ENCODE measurements at regions not wholly inside any gene's neighbourhood (a gene's known extent, or its start where the extent isn't known, plus 50 kb on each side); places are given as distances from the start of the nearest gene placed in this dataset.

DNA sequence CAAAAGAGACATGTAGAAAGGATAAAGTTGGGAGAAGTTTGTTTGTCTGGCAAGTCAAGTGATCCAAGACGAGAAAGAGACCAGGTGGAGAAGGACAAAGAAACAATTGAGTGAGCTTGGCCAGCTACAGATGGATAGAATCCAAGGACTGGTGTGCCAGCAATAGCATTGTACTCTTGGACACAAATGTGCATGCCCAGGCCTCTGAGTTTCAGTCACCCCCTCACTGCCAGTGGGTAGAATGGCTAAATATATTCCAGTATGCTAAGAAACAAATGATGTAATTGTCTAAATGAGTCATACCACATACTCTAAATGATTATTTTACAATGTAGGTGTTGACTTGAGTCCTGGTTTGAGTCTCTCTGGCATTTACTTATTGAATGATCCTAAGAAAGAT lies 881.3 kb downstream of the LRRTM4 start (continued):
- TF ChIP-seq OSR1 (CRISPR knock-in tag; IDR thresholded peaks at IDR 0.05) (no peak), CSDC2 (CRISPR knock-in tag; IDR thresholded peaks at IDR 0.05) (no peak), ZNF565 (CRISPR knock-in tag; conservative IDR thresholded peaks at IDR 0.05; ENCODE audit: low read depth) (no peak), ESRRG (CRISPR knock-in tag; IDR thresholded peaks at IDR 0.05) (no peak), ARNTL (CRISPR knock-in tag; IDR thresholded peaks at IDR 0.05; ENCODE audit: borderline replicate concordance, low read depth) (no peak)
- TF ChIP-seq, protein P1, sequence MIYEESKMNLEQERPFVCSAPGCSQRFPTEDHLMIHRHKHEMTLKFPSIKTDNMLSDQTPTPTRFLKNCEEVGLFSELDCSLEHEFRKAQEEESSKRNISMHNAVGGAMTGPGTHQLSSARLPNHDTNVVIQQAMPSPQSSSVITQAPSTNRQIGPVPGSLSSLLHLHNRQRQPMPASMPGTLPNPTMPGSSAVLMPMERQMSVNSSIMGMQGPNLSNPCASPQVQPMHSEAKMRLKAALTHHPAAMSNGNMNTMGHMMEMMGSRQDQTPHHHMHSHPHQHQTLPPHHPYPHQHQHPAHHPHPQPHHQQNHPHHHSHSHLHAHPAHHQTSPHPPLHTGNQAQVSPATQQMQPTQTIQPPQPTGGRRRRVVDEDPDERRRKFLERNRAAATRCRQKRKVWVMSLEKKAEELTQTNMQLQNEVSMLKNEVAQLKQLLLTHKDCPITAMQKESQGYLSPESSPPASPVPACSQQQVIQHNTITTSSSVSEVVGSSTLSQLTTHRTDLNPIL (CRISPR knock-in tag; IDR thresholded peaks at IDR 0.05; ENCODE audit: low read depth): no peak
- TF ChIP-seq, protein P2, sequence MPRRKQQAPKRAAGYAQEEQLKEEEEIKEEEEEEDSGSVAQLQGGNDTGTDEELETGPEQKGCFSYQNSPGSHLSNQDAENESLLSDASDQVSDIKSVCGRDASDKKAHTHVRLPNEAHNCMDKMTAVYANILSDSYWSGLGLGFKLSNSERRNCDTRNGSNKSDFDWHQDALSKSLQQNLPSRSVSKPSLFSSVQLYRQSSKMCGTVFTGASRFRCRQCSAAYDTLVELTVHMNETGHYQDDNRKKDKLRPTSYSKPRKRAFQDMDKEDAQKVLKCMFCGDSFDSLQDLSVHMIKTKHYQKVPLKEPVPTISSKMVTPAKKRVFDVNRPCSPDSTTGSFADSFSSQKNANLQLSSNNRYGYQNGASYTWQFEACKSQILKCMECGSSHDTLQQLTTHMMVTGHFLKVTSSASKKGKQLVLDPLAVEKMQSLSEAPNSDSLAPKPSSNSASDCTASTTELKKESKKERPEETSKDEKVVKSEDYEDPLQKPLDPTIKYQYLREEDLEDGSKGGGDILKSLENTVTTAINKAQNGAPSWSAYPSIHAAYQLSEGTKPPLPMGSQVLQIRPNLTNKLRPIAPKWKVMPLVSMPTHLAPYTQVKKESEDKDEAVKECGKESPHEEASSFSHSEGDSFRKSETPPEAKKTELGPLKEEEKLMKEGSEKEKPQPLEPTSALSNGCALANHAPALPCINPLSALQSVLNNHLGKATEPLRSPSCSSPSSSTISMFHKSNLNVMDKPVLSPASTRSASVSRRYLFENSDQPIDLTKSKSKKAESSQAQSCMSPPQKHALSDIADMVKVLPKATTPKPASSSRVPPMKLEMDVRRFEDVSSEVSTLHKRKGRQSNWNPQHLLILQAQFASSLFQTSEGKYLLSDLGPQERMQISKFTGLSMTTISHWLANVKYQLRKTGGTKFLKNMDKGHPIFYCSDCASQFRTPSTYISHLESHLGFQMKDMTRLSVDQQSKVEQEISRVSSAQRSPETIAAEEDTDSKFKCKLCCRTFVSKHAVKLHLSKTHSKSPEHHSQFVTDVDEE (CRISPR knock-in tag; IDR thresholded peaks at IDR 0.05): no peak

DNA sequence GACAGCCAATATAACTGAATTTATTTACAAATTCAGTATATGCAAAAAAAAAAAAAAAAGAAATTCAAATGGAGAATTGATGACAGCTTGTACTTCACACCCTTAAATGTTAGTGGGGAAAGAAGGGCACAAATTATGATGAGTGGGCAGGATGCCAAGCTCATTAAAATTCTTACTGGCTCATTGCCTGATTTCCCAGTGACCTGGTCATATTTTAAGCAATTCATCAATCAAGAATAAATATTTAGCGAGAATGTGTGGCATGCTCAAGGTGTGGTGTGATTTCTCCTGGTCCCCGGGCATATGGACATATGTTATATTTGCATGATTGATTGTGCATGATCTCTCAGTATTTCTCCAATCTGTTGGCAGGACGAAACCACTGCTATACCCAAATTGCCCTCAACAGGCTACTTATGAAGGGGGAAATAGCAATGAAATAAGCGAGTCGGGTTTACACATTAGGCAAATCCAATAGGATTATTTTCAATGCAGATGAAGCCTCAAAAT lies 883.0 kb downstream of the LRRTM4 start:
- no peak for TF ChIP-seq ESRRG (CRISPR knock-in tag; IDR thresholded peaks at IDR 0.05)
- no peak for TF ChIP-seq ZNF70 (CRISPR knock-in tag; IDR thresholded peaks at IDR 0.05)
- TF ChIP-seq, protein P3, sequence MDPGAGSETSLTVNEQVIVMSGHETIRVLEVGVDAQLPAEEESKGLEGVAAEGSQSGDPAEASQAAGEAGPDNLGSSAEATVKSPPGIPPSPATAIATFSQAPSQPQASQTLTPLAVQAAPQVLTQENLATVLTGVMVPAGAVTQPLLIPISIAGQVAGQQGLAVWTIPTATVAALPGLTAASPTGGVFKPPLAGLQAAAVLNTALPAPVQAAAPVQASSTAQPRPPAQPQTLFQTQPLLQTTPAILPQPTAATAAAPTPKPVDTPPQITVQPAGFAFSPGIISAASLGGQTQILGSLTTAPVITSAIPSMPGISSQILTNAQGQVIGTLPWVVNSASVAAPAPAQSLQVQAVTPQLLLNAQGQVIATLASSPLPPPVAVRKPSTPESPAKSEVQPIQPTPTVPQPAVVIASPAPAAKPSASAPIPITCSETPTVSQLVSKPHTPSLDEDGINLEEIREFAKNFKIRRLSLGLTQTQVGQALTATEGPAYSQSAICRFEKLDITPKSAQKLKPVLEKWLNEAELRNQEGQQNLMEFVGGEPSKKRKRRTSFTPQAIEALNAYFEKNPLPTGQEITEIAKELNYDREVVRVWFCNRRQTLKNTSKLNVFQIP (CRISPR knock-in tag; IDR thresholded peaks at IDR 0.05; ENCODE audit: borderline replicate concordance, low read depth): no peak
- TF ChIP-seq ARNTL (CRISPR knock-in tag; IDR thresholded peaks at IDR 0.05; ENCODE audit: borderline replicate concordance, low read depth): no peak
- TF ChIP-seq, protein P4, sequence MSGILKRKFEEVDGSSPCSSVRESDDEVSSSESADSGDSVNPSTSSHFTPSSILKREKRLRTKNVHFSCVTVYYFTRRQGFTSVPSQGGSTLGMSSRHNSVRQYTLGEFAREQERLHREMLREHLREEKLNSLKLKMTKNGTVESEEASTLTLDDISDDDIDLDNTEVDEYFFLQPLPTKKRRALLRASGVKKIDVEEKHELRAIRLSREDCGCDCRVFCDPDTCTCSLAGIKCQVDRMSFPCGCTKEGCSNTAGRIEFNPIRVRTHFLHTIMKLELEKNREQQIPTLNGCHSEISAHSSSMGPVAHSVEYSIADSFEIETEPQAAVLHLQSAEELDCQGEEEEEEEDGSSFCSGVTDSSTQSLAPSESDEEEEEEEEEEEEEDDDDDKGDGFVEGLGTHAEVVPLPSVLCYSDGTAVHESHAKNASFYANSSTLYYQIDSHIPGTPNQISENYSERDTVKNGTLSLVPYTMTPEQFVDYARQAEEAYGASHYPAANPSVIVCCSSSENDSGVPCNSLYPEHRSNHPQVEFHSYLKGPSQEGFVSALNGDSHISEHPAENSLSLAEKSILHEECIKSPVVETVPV (CRISPR knock-in tag; IDR thresholded peaks at IDR 0.05): no peak
- TF ChIP-seq RARB (CRISPR knock-in tag; IDR thresholded peaks at IDR 0.05): no peak
- TF ChIP-seq, protein P1 (CRISPR knock-in tag; IDR thresholded peaks at IDR 0.05; ENCODE audit: low read depth): no peak
- ATAC-seq: no peak

DNA sequence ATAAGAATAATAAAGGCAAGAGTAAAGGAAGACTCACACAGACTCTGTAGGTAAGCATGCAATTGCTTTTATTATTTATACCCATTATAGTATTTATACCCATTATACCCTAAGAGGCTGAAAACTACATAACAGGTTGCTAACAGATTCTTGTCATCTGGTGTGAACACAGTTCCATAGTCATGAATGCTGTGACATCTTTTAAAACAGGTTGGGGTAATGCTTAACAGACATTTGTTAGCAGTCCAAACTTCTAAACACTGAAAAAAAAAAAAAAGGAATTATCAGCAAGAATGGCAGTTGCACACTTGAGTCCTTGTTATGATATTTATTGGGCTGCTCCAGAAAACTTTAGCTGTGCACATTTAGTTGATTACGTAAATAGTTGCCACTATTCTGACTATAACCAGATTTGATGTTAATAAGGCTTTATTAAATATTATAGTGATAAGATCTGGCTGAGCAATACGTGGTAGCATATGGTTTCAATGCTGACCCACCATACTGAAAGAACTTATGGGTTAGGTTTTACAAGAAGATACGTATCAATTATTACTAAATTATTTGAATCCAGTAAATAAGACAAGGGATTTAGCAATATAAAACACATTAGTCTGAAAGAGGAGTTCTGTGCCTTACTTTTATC lies 888.8 kb downstream of the LRRTM4 start:
- TF ChIP-seq, protein P2 (CRISPR knock-in tag; IDR thresholded peaks at IDR 0.05): peak; percentile 50; the same call in 1 of the 2 replicates
- TF ChIP-seq, protein P5, sequence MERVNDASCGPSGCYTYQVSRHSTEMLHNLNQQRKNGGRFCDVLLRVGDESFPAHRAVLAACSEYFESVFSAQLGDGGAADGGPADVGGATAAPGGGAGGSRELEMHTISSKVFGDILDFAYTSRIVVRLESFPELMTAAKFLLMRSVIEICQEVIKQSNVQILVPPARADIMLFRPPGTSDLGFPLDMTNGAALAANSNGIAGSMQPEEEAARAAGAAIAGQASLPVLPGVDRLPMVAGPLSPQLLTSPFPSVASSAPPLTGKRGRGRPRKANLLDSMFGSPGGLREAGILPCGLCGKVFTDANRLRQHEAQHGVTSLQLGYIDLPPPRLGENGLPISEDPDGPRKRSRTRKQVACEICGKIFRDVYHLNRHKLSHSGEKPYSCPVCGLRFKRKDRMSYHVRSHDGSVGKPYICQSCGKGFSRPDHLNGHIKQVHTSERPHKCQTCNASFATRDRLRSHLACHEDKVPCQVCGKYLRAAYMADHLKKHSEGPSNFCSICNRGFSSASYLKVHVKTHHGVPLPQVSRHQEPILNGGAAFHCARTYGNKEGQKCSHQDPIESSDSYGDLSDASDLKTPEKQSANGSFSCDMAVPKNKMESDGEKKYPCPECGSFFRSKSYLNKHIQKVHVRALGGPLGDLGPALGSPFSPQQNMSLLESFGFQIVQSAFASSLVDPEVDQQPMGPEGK (CRISPR knock-in tag; IDR thresholded peaks at IDR 0.05; ENCODE audit: borderline replicate concordance): no peak
- TF ChIP-seq OSR1 (CRISPR knock-in tag; IDR thresholded peaks at IDR 0.05) (no peak), ZFP3 (CRISPR knock-in tag; IDR thresholded peaks at IDR 0.05) (no peak), TCF4 (CRISPR knock-in tag; IDR thresholded peaks at IDR 0.05; ENCODE audit: borderline replicate concordance) (peak; percentile 78), CSDC2 (CRISPR knock-in tag; IDR thresholded peaks at IDR 0.05) (no peak)
- TF ChIP-seq, protein P1 (CRISPR knock-in tag; IDR thresholded peaks at IDR 0.05; ENCODE audit: low read depth): no peak
- no peak for ATAC-seq

All from SK-N-SH treated with all-trans-retinoic acid at 6 μM for 48 hours (cell line).